ENCODE measurements at regions not wholly inside any gene's neighbourhood (a gene's known extent, or its start where the extent isn't known, plus 50 kb on each side); places are given as distances from the start of the nearest gene placed in this dataset.

DNA sequence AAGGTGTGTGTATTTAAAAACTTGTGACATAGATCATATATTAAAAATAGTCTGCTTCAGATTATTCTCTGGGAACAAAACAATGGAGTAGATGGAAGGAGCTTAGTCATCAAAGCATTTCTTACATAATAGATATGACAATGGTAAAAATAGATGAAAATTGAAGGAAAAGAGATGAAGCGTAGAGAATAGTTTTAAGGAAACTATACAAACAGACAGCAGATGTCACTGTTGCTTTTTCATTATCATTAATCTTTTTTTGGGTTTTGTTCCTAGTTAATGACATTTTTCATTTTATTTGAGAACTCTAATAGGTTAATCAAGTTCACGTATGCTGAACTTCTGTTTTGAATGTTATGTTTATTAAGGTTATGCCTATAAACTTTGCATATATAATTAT lies 149.2 kb upstream of the FBXO33 start:
- DNase-seq (ENCODE audit: low read depth): no peak
- TF ChIP-seq, protein P1, sequence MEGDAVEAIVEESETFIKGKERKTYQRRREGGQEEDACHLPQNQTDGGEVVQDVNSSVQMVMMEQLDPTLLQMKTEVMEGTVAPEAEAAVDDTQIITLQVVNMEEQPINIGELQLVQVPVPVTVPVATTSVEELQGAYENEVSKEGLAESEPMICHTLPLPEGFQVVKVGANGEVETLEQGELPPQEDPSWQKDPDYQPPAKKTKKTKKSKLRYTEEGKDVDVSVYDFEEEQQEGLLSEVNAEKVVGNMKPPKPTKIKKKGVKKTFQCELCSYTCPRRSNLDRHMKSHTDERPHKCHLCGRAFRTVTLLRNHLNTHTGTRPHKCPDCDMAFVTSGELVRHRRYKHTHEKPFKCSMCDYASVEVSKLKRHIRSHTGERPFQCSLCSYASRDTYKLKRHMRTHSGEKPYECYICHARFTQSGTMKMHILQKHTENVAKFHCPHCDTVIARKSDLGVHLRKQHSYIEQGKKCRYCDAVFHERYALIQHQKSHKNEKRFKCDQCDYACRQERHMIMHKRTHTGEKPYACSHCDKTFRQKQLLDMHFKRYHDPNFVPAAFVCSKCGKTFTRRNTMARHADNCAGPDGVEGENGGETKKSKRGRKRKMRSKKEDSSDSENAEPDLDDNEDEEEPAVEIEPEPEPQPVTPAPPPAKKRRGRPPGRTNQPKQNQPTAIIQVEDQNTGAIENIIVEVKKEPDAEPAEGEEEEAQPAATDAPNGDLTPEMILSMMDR (IDR thresholded peaks at IDR 0.05; ENCODE audit: control insufficient read depth, extremely low read depth, insufficient read depth): peak; percentile 29; the same call in 1 of the 2 replicates
- no peak overlapping the region for H3K4me3 ChIP-seq (ENCODE audit: low read depth, low read length)

GRCh38 chr14:39580696-39581095 lies 148.5 kb upstream of the FBXO33 start:
- DNase-seq (ENCODE audit: low read depth): no peak
- H3K4me3 ChIP-seq (ENCODE audit: low read depth, low read length): no peak overlapping the region
- TF ChIP-seq, protein P1 (IDR thresholded peaks at IDR 0.05; ENCODE audit: control insufficient read depth, extremely low read depth, insufficient read depth): no peak

DNA sequence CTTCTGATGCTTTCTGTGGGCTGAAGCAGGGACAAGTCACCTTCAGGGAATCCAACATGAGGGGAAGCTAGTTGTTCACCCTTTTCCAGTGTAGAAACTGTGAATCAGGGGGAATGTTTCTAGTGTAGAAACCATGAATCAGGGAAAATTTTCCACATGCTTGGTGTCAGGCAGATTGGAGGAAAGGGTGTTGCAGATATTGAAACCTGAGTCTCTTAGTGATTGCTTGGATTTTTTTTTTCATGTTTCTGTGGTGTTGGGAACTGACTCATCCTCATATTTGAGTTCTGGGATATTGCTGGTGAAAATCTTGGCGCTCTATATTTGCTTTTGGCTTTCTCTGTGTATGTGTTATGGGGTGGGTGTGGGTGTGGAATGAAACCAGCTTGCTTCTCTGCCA lies 144.5 kb upstream of the FBXO33 start:
- TF ChIP-seq, protein P1 (IDR thresholded peaks at IDR 0.05; ENCODE audit: control insufficient read depth, extremely low read depth, insufficient read depth): no peak
- H3K4me3 ChIP-seq (ENCODE audit: low read depth, low read length): no peak overlapping the region
- DNase-seq (ENCODE audit: low read depth): no peak

DNA sequence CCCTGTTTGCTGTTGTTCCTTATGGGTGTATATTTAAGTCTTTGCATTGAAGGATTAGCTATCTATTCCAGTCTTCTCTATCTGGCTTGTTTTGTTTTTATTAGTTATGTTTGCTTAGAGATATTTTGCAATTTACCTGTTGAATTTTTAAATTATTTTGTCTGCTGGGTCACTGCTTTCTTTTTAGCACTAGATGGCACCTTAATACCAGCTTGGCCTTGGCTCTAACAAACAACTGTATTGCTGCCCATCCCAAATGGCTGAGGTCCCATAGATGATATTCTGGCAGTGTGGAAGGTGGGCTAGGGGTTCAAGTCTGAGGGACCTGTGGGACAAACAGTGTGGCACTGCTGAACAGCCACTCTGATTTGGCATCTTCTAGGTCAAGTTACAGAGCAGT lies 144.0 kb upstream of the FBXO33 start:
- TF ChIP-seq, protein P1 (IDR thresholded peaks at IDR 0.05; ENCODE audit: control insufficient read depth, extremely low read depth, insufficient read depth): 0 out of 2 replicates have a peak, but pooled peaks have one; percentile 27
- no peak overlapping the region for H3K4me3 ChIP-seq (ENCODE audit: low read depth, low read length)
- DNase-seq (ENCODE audit: low read depth): no peak

- DNase-seq (ENCODE audit: low read depth): no peak
- TF ChIP-seq, protein P1 (IDR thresholded peaks at IDR 0.05; ENCODE audit: control insufficient read depth, extremely low read depth, insufficient read depth): no peak
- H3K4me3 ChIP-seq (ENCODE audit: low read depth, low read length): no peak overlapping the region
Observed at GRCh38 chr14:39568809-39569538, 136.7 kb upstream of the FBXO33 start.

- no peak overlapping the region for H3K4me3 ChIP-seq (ENCODE audit: low read depth, low read length)
- TF ChIP-seq, protein P1 (IDR thresholded peaks at IDR 0.05; ENCODE audit: control insufficient read depth, extremely low read depth, insufficient read depth): no peak
- no peak for DNase-seq (ENCODE audit: low read depth)
Observed at GRCh38 chr14:39566795-39567194, 134.6 kb upstream of the FBXO33 start.

DNA sequence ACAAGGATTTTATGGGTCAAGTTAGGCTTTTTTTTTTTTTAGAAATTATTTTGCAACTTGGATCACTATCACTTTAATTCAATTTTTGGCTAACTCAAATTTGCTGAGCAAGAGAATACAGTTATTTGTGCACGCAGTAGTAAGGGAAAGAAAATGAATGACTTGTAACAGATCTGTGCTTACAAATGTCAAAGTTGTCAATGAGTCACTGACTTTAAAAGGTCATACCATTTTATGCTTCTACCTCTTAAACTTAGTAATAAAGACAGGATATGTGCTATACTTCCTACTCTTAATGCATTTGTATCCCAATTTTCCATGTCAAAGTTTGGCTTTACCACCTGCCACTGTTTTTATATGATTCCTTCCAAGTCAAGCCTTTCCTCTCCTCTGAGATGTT lies 131.1 kb upstream of the FBXO33 start:
- DNase-seq (ENCODE audit: low read depth): no peak
- TF ChIP-seq, protein P1 (IDR thresholded peaks at IDR 0.05; ENCODE audit: control insufficient read depth, extremely low read depth, insufficient read depth): no peak

More for the DNA sequence above, 131.1 kb upstream of the FBXO33 start:
- H3K4me3 ChIP-seq (ENCODE audit: low read depth, low read length): no peak overlapping the region

Data from LNCaP clone FGC (cell line).